ENCODE measurements at regions not wholly inside any gene's neighbourhood (a gene's known extent, or its start where the extent isn't known, plus 50 kb on each side); places are given as distances from the start of the nearest gene placed in this dataset.
"Not testable (repeated sequence)": the region's sequence is repeated elsewhere in the genome, so short reads cannot be mapped to it uniquely, and the experiment has no call there.

DNA sequence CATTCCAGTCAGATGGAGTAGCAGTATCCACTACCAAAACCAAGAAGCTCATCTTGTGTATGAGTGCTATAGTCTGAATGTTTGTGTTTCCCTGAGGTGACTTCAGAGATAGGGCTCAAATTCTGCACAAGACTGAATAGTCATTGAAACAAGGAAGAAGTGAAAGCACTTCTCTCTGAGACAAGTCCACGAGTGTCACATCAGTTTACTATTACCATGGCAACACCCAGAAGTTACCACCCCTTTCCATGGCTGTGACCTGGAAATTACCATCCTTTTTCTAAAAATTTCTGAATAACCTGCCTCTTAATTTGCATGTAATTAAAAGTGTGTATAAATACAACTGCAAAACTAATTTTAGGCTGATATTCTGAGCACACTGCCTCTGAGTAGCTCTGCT is 682.1 kb upstream of the ADGRB3 start:
- no peaks in the 10 kb centered on the region for H3K4me1 Mint-ChIP-seq (ENCODE audit: low read depth, unreplicated experiment)
- no peak overlapping the region for H3K4me3 Mint-ChIP-seq (ENCODE audit: low read depth, unreplicated experiment)
- no peaks in the 10 kb centered on the region for H3K36me3 Mint-ChIP-seq (ENCODE audit: insufficient read depth, unreplicated experiment)
- no TSS peak for BruUV-seq (replicated peaks)
- no peaks in the 10 kb centered on the region for H3K27me3 Mint-ChIP-seq (ENCODE audit: unreplicated experiment)
- TF ChIP-seq CTCF (IDR thresholded peaks at IDR 0.05; ENCODE audit: unreplicated experiment) = no peak
- DNase-seq = no peak
- H3K27ac Mint-ChIP-seq (ENCODE audit: unreplicated experiment) = no peak overlapping the region
- peaks cover 15% of the 10 kb centered on the region for H3K9me3 Mint-ChIP-seq (ENCODE audit: low read depth, unreplicated experiment)
- intact Hi-C loops (cut with micrococcal nuclease; ENCODE audit: unreplicated experiment) = no loop called here
- CTCF ChIA-PET = no interaction called here

DNA sequence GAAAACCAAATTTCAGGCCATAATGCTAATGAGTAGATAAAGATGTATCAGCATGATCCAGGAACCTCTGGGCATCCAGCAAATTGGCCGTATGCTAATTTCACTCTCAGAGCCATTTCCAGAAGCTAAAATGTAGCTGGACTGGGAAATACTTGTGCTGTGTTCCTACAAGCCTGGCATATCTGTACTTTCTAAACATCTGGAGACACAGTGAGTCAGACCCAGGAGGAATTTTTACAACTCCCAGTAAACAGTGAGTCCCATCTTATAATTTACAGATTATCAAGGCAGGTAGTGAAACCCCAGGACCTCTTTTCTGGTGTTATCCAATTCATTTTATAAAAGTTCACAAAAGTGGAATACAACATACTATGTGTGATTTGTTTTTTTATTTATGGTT is 683.0 kb upstream of the ADGRB3 start:
- Mint-ChIP-seq H3K9me3 (ENCODE audit: low read depth, unreplicated experiment) (peaks cover 13% of the 10 kb centered on the region), H3K27me3 (ENCODE audit: unreplicated experiment) (no peaks in the 10 kb centered on the region), H3K4me1 (ENCODE audit: low read depth, unreplicated experiment) (no peaks in the 10 kb centered on the region), H3K36me3 (ENCODE audit: insufficient read depth, unreplicated experiment) (no peaks in the 10 kb centered on the region), H3K4me3 (ENCODE audit: low read depth, unreplicated experiment) (no peak overlapping the region), H3K27ac (ENCODE audit: unreplicated experiment) (no peak overlapping the region)
- no TSS peak for BruUV-seq (replicated peaks)
- TF ChIP-seq CTCF (IDR thresholded peaks at IDR 0.05; ENCODE audit: unreplicated experiment) = no peak
- intact Hi-C loops (cut with micrococcal nuclease; ENCODE audit: unreplicated experiment) = no loop called here
- DNase-seq = no peak
- CTCF ChIA-PET = interaction anchor here (0.7 kb wide), 1 partner anchor 9 kb away, joined by 3 read pairs; no protein-coding TSS in a partner anchor

GRCh38 chr6:67947762-67948161 is 687.3 kb upstream of the ADGRB3 start:
- BruUV-seq (replicated peaks); DNase-seq; H3K4me3 Mint-ChIP-seq (ENCODE audit: low read depth, unreplicated experiment); H3K27me3 Mint-ChIP-seq (ENCODE audit: unreplicated experiment); H3K36me3 Mint-ChIP-seq (ENCODE audit: insufficient read depth, unreplicated experiment); H3K4me1 Mint-ChIP-seq (ENCODE audit: low read depth, unreplicated experiment); CTCF ChIA-PET; intact Hi-C loops (cut with micrococcal nuclease; ENCODE audit: unreplicated experiment); H3K27ac Mint-ChIP-seq (ENCODE audit: unreplicated experiment): not testable (repeated sequence)
- H3K9me3 Mint-ChIP-seq (ENCODE audit: low read depth, unreplicated experiment) = peaks cover 20% of the 10 kb centered on the region

DNA sequence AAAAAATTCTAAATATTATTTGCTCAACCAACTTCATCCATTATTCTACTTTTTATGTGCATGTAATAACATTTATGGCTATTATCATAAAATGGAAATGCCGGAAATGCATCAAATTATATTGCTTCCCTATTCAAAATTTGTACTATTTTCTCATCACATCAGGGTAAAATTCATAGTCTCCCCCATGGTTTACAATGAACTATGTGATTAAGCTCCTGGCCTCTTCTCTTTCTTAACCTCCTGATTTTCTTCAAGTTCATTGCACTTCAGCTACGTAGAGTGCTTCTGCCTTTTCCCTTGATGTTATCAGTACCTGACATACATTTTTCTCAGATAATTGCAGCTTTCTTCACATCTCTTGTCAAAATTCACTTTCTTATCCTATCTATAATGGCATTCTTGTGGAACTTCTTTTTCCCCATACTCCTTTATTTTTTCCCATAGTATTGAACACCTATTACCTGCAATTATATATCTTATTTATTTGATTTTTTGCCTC is 699.1 kb upstream of the ADGRB3 start:
- no peak for TF ChIP-seq CTCF (IDR thresholded peaks at IDR 0.05; ENCODE audit: unreplicated experiment)
- Mint-ChIP-seq H3K36me3 (ENCODE audit: insufficient read depth, unreplicated experiment) (no peaks in the 10 kb centered on the region), H3K4me3 (ENCODE audit: low read depth, unreplicated experiment) (no peak overlapping the region), H3K9me3 (ENCODE audit: low read depth, unreplicated experiment) (peaks cover 2% of the 10 kb centered on the region), H3K4me1 (ENCODE audit: low read depth, unreplicated experiment) (no peaks in the 10 kb centered on the region), H3K27ac (ENCODE audit: unreplicated experiment) (no peak overlapping the region), H3K27me3 (ENCODE audit: unreplicated experiment) (no peaks in the 10 kb centered on the region)
- CTCF ChIA-PET = no interaction called here
- BruUV-seq (replicated peaks) = no TSS peak
- intact Hi-C loops (cut with micrococcal nuclease; ENCODE audit: unreplicated experiment) = no loop called here
- DNase-seq = no peak

GRCh38 chr6:67933278-67933677 is 701.8 kb upstream of the ADGRB3 start:
- intact Hi-C loops (cut with micrococcal nuclease; ENCODE audit: unreplicated experiment) = no loop called here
- no peak for DNase-seq
- no TSS peak for BruUV-seq (replicated peaks)
- no peak overlapping the region for H3K4me3 Mint-ChIP-seq (ENCODE audit: low read depth, unreplicated experiment)
- H3K36me3 Mint-ChIP-seq (ENCODE audit: insufficient read depth, unreplicated experiment) = no peaks in the 10 kb centered on the region
- TF ChIP-seq CTCF (IDR thresholded peaks at IDR 0.05; ENCODE audit: unreplicated experiment) = no peak
- no peaks in the 10 kb centered on the region for H3K27me3 Mint-ChIP-seq (ENCODE audit: unreplicated experiment)
- CTCF ChIA-PET = no interaction called here
- H3K4me1 Mint-ChIP-seq (ENCODE audit: low read depth, unreplicated experiment) = no peaks in the 10 kb centered on the region
- no peak overlapping the region for H3K27ac Mint-ChIP-seq (ENCODE audit: unreplicated experiment)
- H3K9me3 Mint-ChIP-seq (ENCODE audit: low read depth, unreplicated experiment) = peaks cover 13% of the 10 kb centered on the region

GRCh38 chr6:67922588-67922987 is 712.5 kb upstream of the ADGRB3 start:
- DNase-seq; intact Hi-C loops (cut with micrococcal nuclease; ENCODE audit: unreplicated experiment); H3K4me3 Mint-ChIP-seq (ENCODE audit: low read depth, unreplicated experiment); H3K4me1 Mint-ChIP-seq (ENCODE audit: low read depth, unreplicated experiment); H3K27me3 Mint-ChIP-seq (ENCODE audit: unreplicated experiment); H3K36me3 Mint-ChIP-seq (ENCODE audit: insufficient read depth, unreplicated experiment); H3K9me3 Mint-ChIP-seq (ENCODE audit: low read depth, unreplicated experiment); CTCF ChIA-PET; H3K27ac Mint-ChIP-seq (ENCODE audit: unreplicated experiment); BruUV-seq (replicated peaks): not testable (repeated sequence)

GRCh38 chr6:67920040-67920439 is 715.0 kb upstream of the ADGRB3 start:
- H3K36me3 Mint-ChIP-seq (ENCODE audit: insufficient read depth, unreplicated experiment); BruUV-seq (replicated peaks); CTCF ChIA-PET: not testable (repeated sequence)

More at GRCh38 chr6:67920040-67920439, 715.0 kb upstream of the ADGRB3 start:
- H3K9me3 Mint-ChIP-seq (ENCODE audit: low read depth, unreplicated experiment); H3K4me1 Mint-ChIP-seq (ENCODE audit: low read depth, unreplicated experiment); H3K4me3 Mint-ChIP-seq (ENCODE audit: low read depth, unreplicated experiment); H3K27me3 Mint-ChIP-seq (ENCODE audit: unreplicated experiment); DNase-seq; intact Hi-C loops (cut with micrococcal nuclease; ENCODE audit: unreplicated experiment); H3K27ac Mint-ChIP-seq (ENCODE audit: unreplicated experiment): not testable (repeated sequence)

Measured in Calu3 (cell line).